Daoy (cell line): ENCODE measurements at regions not wholly inside any gene's neighbourhood (a gene's known extent, or its start where the extent isn't known, plus 50 kb on each side); places are given as distances from the start of the nearest gene placed in this dataset.

Experiments
- DNase-seq: peaks from one replicate; pipeline ENCODE4 v3.0.0-alpha.2; 2015; ENCODE audit warnings: low read depth

GRCh38 chr9:79257228-79257781 is 314.5 kb upstream of the TLE4 start:
- no peak for DNase-seq

GRCh38 chr9:79257790-79258351 is 313.9 kb upstream of the TLE4 start:
- no peak for DNase-seq

GRCh38 chr9:79259858-79260257 is 311.9 kb upstream of the TLE4 start:
- no peak for DNase-seq

DNA sequence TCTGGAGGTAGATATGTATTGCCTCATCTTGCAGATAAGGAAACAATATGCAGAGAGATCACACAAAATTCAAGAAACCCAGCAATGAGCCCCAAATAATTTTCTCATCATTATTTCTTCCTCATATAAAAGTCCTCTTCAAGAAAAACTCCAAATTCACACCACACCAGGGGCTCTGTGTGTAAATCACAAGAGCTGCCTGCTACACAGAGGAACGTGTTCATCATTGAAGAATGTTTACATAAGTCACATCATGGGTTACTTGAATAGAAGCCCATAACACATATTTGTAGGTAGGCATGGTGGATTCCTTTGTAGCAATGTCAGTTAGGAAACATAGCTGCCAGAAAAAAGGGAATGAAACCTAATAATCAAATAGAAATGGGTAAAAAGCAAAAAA is 308.1 kb upstream of the TLE4 start:
- DNase-seq = no peak

DNA sequence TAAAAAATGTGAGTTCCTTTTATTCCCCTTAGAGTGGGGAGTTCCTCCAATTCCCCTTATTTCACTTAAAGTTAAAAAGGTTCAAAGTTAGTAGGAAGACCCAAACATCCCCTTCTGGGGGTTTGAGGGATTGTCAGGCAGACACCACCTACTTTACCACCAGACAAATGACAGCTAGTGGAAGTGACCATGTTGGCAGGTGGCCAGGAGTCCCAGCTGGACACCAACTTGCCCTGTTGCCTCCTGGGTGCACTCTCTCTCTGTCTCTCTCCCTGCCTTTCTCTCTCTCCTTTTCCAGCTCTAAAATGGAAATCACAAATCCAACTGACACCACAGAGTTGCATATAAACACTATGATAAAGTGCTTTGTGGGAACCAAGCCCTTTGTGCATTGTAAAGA is 307.7 kb upstream of the TLE4 start:
- DNase-seq = no peak

GRCh38 chr9:79264511-79265355 is 307.0 kb upstream of the TLE4 start:
- DNase-seq = peak; percentile 32

- DNase-seq = no peak
Observed at GRCh38 chr9:79266986-79267385, 304.8 kb upstream of the TLE4 start.

GRCh38 chr9:79268806-79269205 is 303.0 kb upstream of the TLE4 start:
- DNase-seq = no peak

DNA sequence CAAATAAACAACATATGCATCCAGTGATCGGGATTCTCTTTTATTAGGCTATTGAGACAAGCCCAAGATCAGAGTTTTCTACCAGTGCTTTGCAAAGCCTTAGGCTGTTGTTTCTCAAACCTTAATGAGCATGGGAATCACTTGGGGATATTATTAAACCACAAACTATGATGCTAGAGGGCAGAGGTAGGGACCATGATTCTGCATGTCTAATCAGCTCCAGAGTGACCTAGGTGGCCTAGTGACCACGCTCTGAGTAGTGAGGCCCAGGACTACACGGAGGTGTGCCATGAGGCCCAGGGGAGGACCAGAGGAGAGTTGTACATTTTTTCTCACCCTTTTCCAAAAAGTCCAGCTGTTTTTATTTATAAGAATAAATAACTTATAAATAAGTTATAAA is 298.5 kb upstream of the TLE4 start:
- DNase-seq = no peak

DNA sequence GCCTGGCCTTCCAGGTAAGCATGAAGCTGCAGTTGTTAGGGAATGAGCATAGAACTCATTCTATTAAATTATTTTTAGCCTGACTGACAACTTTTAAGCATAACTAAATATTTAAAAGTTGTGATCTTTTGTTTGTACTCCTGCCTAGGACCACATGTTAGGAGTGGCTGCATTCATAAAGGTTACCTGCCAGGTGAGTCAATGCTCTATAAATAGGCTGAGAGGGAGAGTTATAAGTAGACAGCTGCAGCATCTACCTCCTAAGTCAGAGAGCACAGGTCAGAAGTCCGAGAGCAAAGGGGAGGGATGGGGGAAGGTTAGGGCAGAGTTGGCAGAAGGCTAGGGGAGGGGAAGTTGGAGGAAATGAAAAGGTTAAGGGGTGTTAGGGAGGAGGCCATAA is 292.4 kb upstream of the TLE4 start:
- no peak for DNase-seq

GRCh38 chr9:79280691-79281090 is 291.1 kb upstream of the TLE4 start:
- DNase-seq = no peak

GRCh38 chr9:79284081-79284480 is 287.7 kb upstream of the TLE4 start:
- DNase-seq = no peak

GRCh38 chr9:79286992-79287707 is 284.6 kb upstream of the TLE4 start:
- DNase-seq = no peak

GRCh38 chr9:79287708-79288290 is 284.0 kb upstream of the TLE4 start:
- DNase-seq = no peak

DNA sequence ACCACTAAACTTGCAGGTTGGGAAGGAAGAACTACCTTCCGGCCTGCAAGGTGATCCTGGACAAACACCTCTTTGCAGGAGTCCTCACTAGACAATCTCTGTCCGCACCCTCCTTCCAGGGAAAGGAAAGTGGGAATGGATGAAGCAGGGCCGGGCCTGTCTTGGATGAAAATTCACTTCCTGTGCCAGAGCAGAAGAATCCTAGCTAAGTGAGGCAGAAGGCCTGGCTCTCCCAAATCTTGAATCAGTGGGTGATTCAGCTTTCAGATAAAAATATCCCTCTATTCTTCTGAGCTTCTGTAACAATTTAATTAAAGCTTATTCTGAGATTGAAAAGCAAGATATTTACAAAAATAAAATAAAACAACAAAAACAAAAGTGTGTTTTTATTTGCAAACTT is 281.9 kb upstream of the TLE4 start:
- no peak for DNase-seq

DNA sequence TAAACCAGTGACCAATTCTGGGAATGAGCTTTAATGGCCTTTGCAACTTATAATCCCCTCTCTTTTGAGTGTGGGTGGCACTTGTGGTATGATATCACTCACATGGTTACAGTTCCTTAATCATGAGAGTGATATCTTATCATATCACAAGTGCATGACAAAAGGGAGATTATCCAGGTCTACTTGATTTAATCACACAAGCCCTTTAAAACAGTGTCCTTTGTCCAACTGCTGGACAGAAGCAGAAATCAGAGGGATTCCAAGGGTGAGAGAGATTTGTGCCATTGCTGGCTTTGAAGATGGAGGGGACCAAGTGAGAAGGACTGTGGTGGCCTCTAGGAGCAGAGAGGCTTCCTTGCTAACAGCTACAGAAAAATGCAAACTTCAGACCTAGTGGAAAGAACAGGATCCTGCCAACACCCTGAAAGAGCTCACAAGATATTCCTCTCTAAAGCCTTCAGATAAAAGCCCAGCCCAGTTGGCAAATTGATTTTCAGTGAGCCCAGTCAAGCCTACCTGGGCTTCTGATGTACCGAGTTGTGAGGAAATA is 279.0 kb upstream of the TLE4 start:
- DNase-seq = no peak

- no peak for DNase-seq
Observed at GRCh38 chr9:79300068-79300467, 271.7 kb upstream of the TLE4 start.

GRCh38 chr9:79301085-79301484 is 270.7 kb upstream of the TLE4 start:
- no peak for DNase-seq

DNA sequence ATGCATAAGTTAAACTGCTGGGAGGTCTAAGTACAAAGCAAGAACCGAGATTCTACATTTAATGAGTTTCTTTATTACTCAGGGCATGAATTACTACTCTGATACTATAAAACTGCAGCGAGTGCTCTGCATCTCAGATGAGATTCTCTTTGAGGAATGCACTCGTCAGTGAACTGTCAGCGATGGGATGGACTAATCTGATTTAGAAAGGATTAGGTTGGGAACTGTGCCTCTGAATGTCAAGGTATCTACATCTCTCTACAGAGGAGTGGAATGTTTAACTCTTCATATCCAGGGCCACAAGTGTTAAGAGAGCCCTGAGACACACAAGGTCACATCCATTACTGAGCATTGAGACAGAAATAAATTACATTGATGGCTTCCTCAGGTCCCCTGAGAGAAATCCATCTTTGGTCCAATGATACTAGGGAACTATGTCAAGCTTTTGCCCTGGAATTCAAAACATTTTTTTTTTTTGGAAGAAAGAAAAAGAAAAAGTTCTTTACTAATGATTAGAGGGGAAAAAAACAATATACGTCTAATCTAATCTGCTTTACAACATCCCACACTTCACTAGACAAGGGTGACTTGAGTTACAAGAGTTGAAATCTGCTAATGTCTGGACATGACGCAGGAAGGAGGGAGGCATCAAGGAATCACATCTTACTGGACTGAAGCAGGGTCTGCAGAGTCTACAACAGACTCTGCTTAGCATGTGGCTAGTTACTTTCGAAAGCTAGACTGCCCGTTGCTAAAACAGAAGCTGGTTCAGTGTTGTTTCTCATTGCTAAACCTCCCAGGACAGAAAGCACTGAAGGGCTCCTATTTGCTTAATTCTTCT is 270.0 kb upstream of the TLE4 start:
- no peak for DNase-seq

- DNase-seq = no peak
Observed at GRCh38 chr9:79302569-79302968, 269.2 kb upstream of the TLE4 start.

DNA sequence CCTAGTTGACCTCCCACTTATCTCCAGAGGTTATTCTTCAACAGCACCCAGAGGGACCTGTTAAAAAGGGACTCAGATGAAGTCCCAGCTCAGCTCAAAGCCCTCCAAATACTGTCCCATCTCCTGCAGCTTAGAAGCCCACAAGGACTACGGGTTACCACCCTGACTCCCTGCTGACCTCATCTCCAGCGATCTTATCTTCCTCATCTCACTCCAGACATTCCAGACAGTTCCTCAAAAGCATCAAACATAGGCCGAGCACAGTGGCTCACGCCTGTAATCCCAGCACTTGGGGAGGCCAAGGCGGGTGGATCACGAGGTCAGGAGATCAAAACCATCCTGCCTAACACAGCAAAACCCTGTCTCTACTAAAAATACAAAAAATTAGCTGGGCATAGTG is 263.8 kb upstream of the TLE4 start:
- no peak for DNase-seq
